ENCODE measurements at regions not wholly inside any gene's neighbourhood (a gene's known extent, or its start where the extent isn't known, plus 50 kb on each side); places are given as distances from the start of the nearest gene placed in this dataset.

DNA sequence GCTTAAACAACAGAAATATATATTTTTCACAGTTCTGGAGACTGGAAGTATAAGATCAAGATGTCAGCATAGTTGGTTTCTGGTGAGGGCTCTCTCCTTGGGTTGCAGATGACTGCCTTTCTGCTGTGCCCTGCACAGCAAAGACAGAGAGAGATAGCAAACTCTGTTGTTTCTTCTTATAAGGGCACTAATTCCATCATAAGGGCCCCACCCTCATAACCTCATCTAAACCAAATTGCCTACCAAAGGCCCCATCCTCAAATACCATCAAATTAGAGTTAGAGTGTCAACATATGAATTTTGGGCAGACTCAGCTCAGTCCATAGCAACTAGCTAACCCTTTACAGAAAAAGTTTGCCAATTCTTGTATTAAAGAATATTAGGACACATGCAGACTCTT lies 94.0 kb upstream of the TLK1 start:
- TF ChIP-seq, protein P1, sequence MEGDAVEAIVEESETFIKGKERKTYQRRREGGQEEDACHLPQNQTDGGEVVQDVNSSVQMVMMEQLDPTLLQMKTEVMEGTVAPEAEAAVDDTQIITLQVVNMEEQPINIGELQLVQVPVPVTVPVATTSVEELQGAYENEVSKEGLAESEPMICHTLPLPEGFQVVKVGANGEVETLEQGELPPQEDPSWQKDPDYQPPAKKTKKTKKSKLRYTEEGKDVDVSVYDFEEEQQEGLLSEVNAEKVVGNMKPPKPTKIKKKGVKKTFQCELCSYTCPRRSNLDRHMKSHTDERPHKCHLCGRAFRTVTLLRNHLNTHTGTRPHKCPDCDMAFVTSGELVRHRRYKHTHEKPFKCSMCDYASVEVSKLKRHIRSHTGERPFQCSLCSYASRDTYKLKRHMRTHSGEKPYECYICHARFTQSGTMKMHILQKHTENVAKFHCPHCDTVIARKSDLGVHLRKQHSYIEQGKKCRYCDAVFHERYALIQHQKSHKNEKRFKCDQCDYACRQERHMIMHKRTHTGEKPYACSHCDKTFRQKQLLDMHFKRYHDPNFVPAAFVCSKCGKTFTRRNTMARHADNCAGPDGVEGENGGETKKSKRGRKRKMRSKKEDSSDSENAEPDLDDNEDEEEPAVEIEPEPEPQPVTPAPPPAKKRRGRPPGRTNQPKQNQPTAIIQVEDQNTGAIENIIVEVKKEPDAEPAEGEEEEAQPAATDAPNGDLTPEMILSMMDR (IDR thresholded peaks at IDR 0.05), result no peak
- no peak for TF ChIP-seq POLR2A (IDR thresholded peaks at IDR 0.05)
